ENCODE measurements at regions not wholly inside any gene's neighbourhood (a gene's known extent, or its start where the extent isn't known, plus 50 kb on each side); places are given as distances from the start of the nearest gene placed in this dataset.

DNA sequence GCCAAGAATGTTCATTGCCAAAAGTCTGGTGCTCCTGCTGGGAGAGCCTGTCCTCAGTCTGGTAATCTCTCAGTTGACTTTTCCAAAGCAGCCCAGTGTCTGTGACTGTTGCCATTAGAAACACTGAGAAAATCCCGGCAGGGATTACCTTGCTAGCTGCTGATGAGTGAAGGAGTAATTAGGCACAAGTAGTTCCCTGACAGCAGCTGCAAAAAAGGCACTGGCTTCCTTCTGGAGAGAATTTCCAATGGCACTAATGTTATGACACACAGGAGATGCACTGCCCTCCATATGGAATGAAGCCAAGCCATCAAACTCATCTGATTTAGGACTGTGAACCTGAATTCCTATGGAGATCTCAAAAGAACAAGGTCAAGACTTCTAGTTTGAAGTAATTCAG is 1321.2 kb upstream of the SEL1L start:
- no peak for DNase-seq
- no peaks in the 10 kb centered on the region for H3K4me1 Mint-ChIP-seq
- H3K9me3 Mint-ChIP-seq: peaks cover 15 to 19% (median 15%) of the 10 kb centered on the region in 3 donors
- no peaks in the 10 kb centered on the region for H3K4me1 ChIP-seq (ENCODE audit: control insufficient read depth in 1 of 2, extremely low read depth in 1 of 2, insufficient read depth in 2 of 2, low read length in 2 of 2)
- H3K27ac Mint-ChIP-seq: no peak overlapping the region
- H3K27me3 ChIP-seq (replicated peaks in 1 of 2; ENCODE audit: control insufficient read depth in 2 of 2, extremely low read depth in 1 of 2, insufficient read depth in 2 of 2, low read length in 1 of 2): no peaks in the 10 kb centered on the region
- no peaks in the 10 kb centered on the region for H3K36me3 ChIP-seq (ENCODE audit: control insufficient read depth in 2 of 2, extremely low read depth in 1 of 2, insufficient read depth in 1 of 2, low read length in 1 of 2)
- CTCF ChIA-PET: no interaction called here
- no peak overlapping the region for H3K4me3 ChIP-seq (ENCODE audit: control insufficient read depth in 1 of 2, extremely low read depth in 1 of 2, low read length in 1 of 2)
- H3K36me3 Mint-ChIP-seq: no peaks in the 10 kb centered on the region
- H3K4me3 Mint-ChIP-seq: no peak overlapping the region
- H3K27me3 Mint-ChIP-seq: no peaks in the 10 kb centered on the region
- ATAC-seq (replicated peaks in 1 of 4): no peak
- POLR2A ChIA-PET: no interaction called here
- no peak overlapping the region for H3K27ac ChIP-seq (ENCODE audit: low read length)
- no peaks in the 10 kb centered on the region for H3K9me3 ChIP-seq
- WGBS (ENCODE audit: insufficient coverage): no CpG with 5 or more reads among the region's 1 CpG

DNA sequence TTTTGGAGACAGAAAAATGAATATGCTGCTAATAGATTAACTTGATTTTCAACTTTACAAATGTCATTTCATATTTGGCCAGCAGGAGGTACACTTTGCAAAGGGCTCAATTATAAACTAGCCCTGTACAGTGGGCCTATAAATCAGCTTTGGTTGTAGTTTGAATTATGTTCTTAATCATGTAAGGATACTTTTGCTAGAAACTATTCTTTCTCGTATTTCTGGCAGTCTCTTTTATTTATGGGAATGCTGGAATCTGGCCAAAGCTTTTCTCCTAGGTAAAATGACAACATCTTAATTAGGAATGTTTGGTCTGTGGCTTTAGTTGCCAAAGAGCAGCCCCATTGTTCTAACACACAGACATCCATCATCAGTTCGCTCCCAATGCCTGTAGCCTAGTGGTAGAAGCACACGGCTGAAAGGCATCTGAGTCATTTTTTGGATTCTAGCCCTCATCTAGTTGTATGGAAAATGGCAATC is 1322.3 kb upstream of the SEL1L start:
- Histone ChIP-seq H3K4me1 (ENCODE audit: control insufficient read depth in 1 of 2, extremely low read depth in 1 of 2, insufficient read depth in 2 of 2, low read length in 2 of 2) (no peaks in the 10 kb centered on the region), H3K27me3 (replicated peaks in 1 of 2; ENCODE audit: control insufficient read depth in 2 of 2, extremely low read depth in 1 of 2, insufficient read depth in 2 of 2, low read length in 1 of 2) (no peaks in the 10 kb centered on the region), H3K36me3 (ENCODE audit: control insufficient read depth in 2 of 2, extremely low read depth in 1 of 2, insufficient read depth in 1 of 2, low read length in 1 of 2) (no peaks in the 10 kb centered on the region), H3K27ac (ENCODE audit: low read length) (no peak overlapping the region), H3K4me3 (ENCODE audit: control insufficient read depth in 1 of 2, extremely low read depth in 1 of 2, low read length in 1 of 2) (no peak overlapping the region), H3K9me3 (no peaks in the 10 kb centered on the region)
- no peak overlapping the region for H3K27ac Mint-ChIP-seq
- no peaks in the 10 kb centered on the region for H3K36me3 Mint-ChIP-seq
- no peak for ATAC-seq (replicated peaks in 1 of 4)
- CTCF ChIA-PET: no interaction called here
- H3K27me3 Mint-ChIP-seq: no peaks in the 10 kb centered on the region
- DNase-seq: no peak
- H3K4me3 Mint-ChIP-seq: no peak overlapping the region
- POLR2A ChIA-PET: no interaction called here
- WGBS (ENCODE audit: insufficient coverage): no CpG with 5 or more reads among the region's 3 CpGs
- no peaks in the 10 kb centered on the region for H3K4me1 Mint-ChIP-seq
- peaks cover 16 to 19% (median 19%) of the 10 kb centered on the region in 3 donors for H3K9me3 Mint-ChIP-seq

DNA sequence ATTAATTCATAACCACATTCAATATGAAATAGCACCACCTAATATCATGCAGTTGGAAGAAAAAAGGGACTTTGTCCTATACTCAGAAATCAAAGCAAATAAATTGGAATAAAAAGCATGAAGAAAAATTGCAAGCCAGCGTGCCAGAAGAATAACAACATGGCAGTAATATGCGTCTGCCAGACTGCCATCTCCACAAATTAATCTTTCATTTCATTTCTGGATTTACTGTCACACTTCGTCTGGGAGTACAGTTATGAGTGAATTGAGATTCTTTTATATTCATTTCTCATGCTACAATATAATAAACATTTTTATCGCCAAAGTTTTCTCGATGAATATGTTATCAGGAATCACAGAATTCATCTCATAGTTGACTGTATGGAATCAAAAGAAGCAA is 1327.7 kb upstream of the SEL1L start:
- ATAC-seq (replicated peaks in 1 of 4): no peak
- DNase-seq: no peak
- WGBS (ENCODE audit: insufficient coverage): no CpG with 5 or more reads among the region's 5 CpGs
- H3K9me3 Mint-ChIP-seq: peaks cover 23 to 27% (median 26%) of the 10 kb centered on the region in 3 donors
- no peaks in the 10 kb centered on the region for H3K4me1 Mint-ChIP-seq
- Histone ChIP-seq H3K27me3 (replicated peaks in 1 of 2; ENCODE audit: control insufficient read depth in 2 of 2, extremely low read depth in 1 of 2, insufficient read depth in 2 of 2, low read length in 1 of 2) (no peaks in the 10 kb centered on the region), H3K36me3 (ENCODE audit: control insufficient read depth in 2 of 2, extremely low read depth in 1 of 2, insufficient read depth in 1 of 2, low read length in 1 of 2) (no peaks in the 10 kb centered on the region), H3K4me3 (ENCODE audit: control insufficient read depth in 1 of 2, extremely low read depth in 1 of 2, low read length in 1 of 2) (no peak overlapping the region), H3K27ac (ENCODE audit: low read length) (no peak overlapping the region), H3K4me1 (ENCODE audit: control insufficient read depth in 1 of 2, extremely low read depth in 1 of 2, insufficient read depth in 2 of 2, low read length in 2 of 2) (no peaks in the 10 kb centered on the region), H3K9me3 (no peaks in the 10 kb centered on the region)
- H3K4me3 Mint-ChIP-seq: no peak overlapping the region
- ChIA-PET POLR2A (no interaction called here), CTCF (no interaction called here)
- H3K36me3 Mint-ChIP-seq: no peaks in the 10 kb centered on the region
- no peaks in the 10 kb centered on the region for H3K27me3 Mint-ChIP-seq
- no peak overlapping the region for H3K27ac Mint-ChIP-seq

GRCh38 chr14:82872494-82872893 is 1338.8 kb upstream of the SEL1L start:
- Histone ChIP-seq H3K27me3 (replicated peaks in 1 of 2; ENCODE audit: control insufficient read depth in 2 of 2, extremely low read depth in 1 of 2, insufficient read depth in 2 of 2, low read length in 1 of 2) (no peaks in the 10 kb centered on the region), H3K9me3 (no peaks in the 10 kb centered on the region), H3K36me3 (ENCODE audit: control insufficient read depth in 2 of 2, extremely low read depth in 1 of 2, insufficient read depth in 1 of 2, low read length in 1 of 2) (no peaks in the 10 kb centered on the region), H3K4me1 (ENCODE audit: control insufficient read depth in 1 of 2, extremely low read depth in 1 of 2, insufficient read depth in 2 of 2, low read length in 2 of 2) (no peaks in the 10 kb centered on the region), H3K27ac (ENCODE audit: low read length) (no peak overlapping the region), H3K4me3 (ENCODE audit: control insufficient read depth in 1 of 2, extremely low read depth in 1 of 2, low read length in 1 of 2) (no peak overlapping the region)
- no peak for DNase-seq
- no peak for ATAC-seq (replicated peaks in 1 of 4)
- no peaks in the 10 kb centered on the region for H3K4me1 Mint-ChIP-seq
- H3K27ac Mint-ChIP-seq: no peak overlapping the region
- POLR2A ChIA-PET: no interaction called here
- WGBS (ENCODE audit: insufficient coverage): 56% methylated on average over 6 of the region's 8 CpGs
- H3K4me3 Mint-ChIP-seq: no peak overlapping the region
- CTCF ChIA-PET: no interaction called here
- H3K27me3 Mint-ChIP-seq: no peaks in the 10 kb centered on the region
- no peaks in the 10 kb centered on the region for H3K36me3 Mint-ChIP-seq
- H3K9me3 Mint-ChIP-seq: peaks cover 11 to 30% (median 12%) of the 10 kb centered on the region in 3 donors

- no peaks in the 10 kb centered on the region for H3K36me3 ChIP-seq (ENCODE audit: control insufficient read depth in 2 of 2, extremely low read depth in 1 of 2, insufficient read depth in 1 of 2, low read length in 1 of 2)
- no peaks in the 10 kb centered on the region for H3K4me1 ChIP-seq (ENCODE audit: control insufficient read depth in 1 of 2, extremely low read depth in 1 of 2, insufficient read depth in 2 of 2, low read length in 2 of 2)
- H3K36me3 Mint-ChIP-seq: no peaks in the 10 kb centered on the region
- CTCF ChIA-PET: no interaction called here
- H3K27me3 Mint-ChIP-seq: no peaks in the 10 kb centered on the region
- ATAC-seq (replicated peaks in 1 of 4): no peak
- DNase-seq: no peak
- no peak overlapping the region for H3K27ac ChIP-seq (ENCODE audit: low read length)
- no peaks in the 10 kb centered on the region for H3K4me1 Mint-ChIP-seq
- H3K4me3 Mint-ChIP-seq: no peak overlapping the region
- H3K27ac Mint-ChIP-seq: no peak overlapping the region
- POLR2A ChIA-PET: no interaction called here
- H3K27me3 ChIP-seq (replicated peaks in 1 of 2; ENCODE audit: control insufficient read depth in 2 of 2, extremely low read depth in 1 of 2, insufficient read depth in 2 of 2, low read length in 1 of 2): no peaks in the 10 kb centered on the region
- 33% methylated on average over 1 of the region's 3 CpGs for WGBS (ENCODE audit: insufficient coverage)
- H3K9me3 Mint-ChIP-seq: peaks cover 12 to 19% (median 13%) of the 10 kb centered on the region in 3 donors
- H3K4me3 ChIP-seq (ENCODE audit: control insufficient read depth in 1 of 2, extremely low read depth in 1 of 2, low read length in 1 of 2): no peak overlapping the region
- no peaks in the 10 kb centered on the region for H3K9me3 ChIP-seq
These were observed 1345.3 kb upstream of the SEL1L start for GRCh38 chr14:82878951-82879350.

- H3K27ac Mint-ChIP-seq: no peak overlapping the region
- Histone ChIP-seq H3K27ac (ENCODE audit: low read length) (no peak overlapping the region), H3K27me3 (replicated peaks in 1 of 2; ENCODE audit: control insufficient read depth in 2 of 2, extremely low read depth in 1 of 2, insufficient read depth in 2 of 2, low read length in 1 of 2) (no peaks in the 10 kb centered on the region), H3K9me3 (no peaks in the 10 kb centered on the region), H3K36me3 (ENCODE audit: control insufficient read depth in 2 of 2, extremely low read depth in 1 of 2, insufficient read depth in 1 of 2, low read length in 1 of 2) (no peaks in the 10 kb centered on the region), H3K4me3 (ENCODE audit: control insufficient read depth in 1 of 2, extremely low read depth in 1 of 2, low read length in 1 of 2) (no peak overlapping the region), H3K4me1 (ENCODE audit: control insufficient read depth in 1 of 2, extremely low read depth in 1 of 2, insufficient read depth in 2 of 2, low read length in 2 of 2) (no peaks in the 10 kb centered on the region)
- 100% methylated on average over 2 of the region's 5 CpGs for WGBS (ENCODE audit: insufficient coverage)
- ATAC-seq (replicated peaks in 1 of 4) (no peak), DNase-seq (no peak)
- H3K36me3 Mint-ChIP-seq: no peaks in the 10 kb centered on the region
- H3K4me3 Mint-ChIP-seq: no peak overlapping the region
- no peaks in the 10 kb centered on the region for H3K27me3 Mint-ChIP-seq
- CTCF ChIA-PET: no interaction called here
- POLR2A ChIA-PET: no interaction called here
- H3K4me1 Mint-ChIP-seq: no peaks in the 10 kb centered on the region
- peaks cover 10 to 13% (median 11%) of the 10 kb centered on the region in 3 donors for H3K9me3 Mint-ChIP-seq
These were observed 1346.4 kb upstream of the SEL1L start for GRCh38 chr14:82879949-82880535.

DNA sequence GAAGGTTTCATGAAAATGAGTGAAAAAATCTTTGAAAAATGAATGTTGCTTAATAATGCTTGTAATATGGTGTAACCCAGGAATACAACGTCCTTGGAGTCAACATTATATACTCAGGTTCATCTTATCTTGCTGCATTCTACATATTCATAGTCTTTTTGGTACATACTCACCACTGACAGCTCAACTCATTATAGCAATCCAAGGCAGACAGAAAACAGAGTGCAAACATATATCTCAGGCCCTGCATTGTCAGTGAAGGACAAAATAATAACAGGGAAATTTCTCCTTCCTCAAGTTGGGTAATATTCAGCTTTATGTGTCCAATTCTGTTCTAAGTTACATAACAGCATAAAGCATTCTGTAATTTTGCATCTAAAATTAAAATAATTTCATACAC is 1353.0 kb upstream of the SEL1L start:
- Histone ChIP-seq H3K36me3 (ENCODE audit: control insufficient read depth in 2 of 2, extremely low read depth in 1 of 2, insufficient read depth in 1 of 2, low read length in 1 of 2) (no peaks in the 10 kb centered on the region), H3K9me3 (no peaks in the 10 kb centered on the region), H3K27ac (ENCODE audit: low read length) (no peak overlapping the region), H3K4me1 (ENCODE audit: control insufficient read depth in 1 of 2, extremely low read depth in 1 of 2, insufficient read depth in 2 of 2, low read length in 2 of 2) (no peaks in the 10 kb centered on the region), H3K27me3 (replicated peaks in 1 of 2; ENCODE audit: control insufficient read depth in 2 of 2, extremely low read depth in 1 of 2, insufficient read depth in 2 of 2, low read length in 1 of 2) (no peaks in the 10 kb centered on the region), H3K4me3 (ENCODE audit: control insufficient read depth in 1 of 2, extremely low read depth in 1 of 2, low read length in 1 of 2) (no peak overlapping the region)
- Mint-ChIP-seq H3K4me3 (no peak overlapping the region), H3K36me3 (no peaks in the 10 kb centered on the region), H3K9me3 (peaks cover 3 to 24% (median 23%) of the 10 kb centered on the region in 3 donors), H3K27me3 (no peaks in the 10 kb centered on the region), H3K27ac (no peak overlapping the region), H3K4me1 (no peaks in the 10 kb centered on the region)
- ATAC-seq (replicated peaks in 1 of 4) (no peak), DNase-seq (no peak)
- WGBS (ENCODE audit: insufficient coverage): no CpG with 5 or more reads among the region's 1 CpG
- CTCF ChIA-PET: no interaction called here
- POLR2A ChIA-PET: interaction anchor here in 1 of 2 donors (0.6 kb wide), 1 partner anchor 9 kb away, joined by 5 read pairs; no protein-coding TSS in a partner anchor
